Activated naive CD8-positive, alpha-beta T cell treated with anti-CD3 and anti-CD28 coated beads, Interleukin-2, amount 50 U/mL, for 16 hours (primary cell): ENCODE measurements at regions not wholly inside any gene's neighbourhood (a gene's known extent, or its start where the extent isn't known, plus 50 kb on each side); places are given as distances from the start of the nearest gene placed in this dataset.
"Not testable (repeated sequence)": the region's sequence is repeated elsewhere in the genome, so short reads cannot be mapped to it uniquely, and the experiment has no call there.

Source experiments
- DNase-seq: peaks from one replicate; pipeline ENCODE4 v3.0.0-alpha.2; 2020; ENCODE audit warnings: low read depth, low spot score

DNA sequence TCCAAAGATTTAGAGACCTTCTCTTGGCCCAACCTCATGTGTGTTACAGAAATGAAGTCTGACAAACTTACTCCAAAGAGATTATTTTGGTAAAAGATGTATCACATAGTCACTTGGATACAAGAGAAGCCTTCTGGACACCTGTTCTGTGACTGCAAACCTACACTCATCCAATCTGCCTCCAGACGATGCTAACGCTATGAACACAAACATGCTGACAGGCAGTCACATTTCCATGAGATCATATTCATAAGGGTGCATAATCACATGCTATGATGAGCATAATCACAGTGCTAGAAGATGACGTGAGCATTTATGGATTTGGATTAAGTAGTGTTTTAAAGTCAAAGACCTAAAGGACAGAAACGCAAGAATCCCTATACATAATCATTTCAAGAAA lies 340.2 kb downstream of the HACE1 start:
- DNase-seq, result no peak

DNA sequence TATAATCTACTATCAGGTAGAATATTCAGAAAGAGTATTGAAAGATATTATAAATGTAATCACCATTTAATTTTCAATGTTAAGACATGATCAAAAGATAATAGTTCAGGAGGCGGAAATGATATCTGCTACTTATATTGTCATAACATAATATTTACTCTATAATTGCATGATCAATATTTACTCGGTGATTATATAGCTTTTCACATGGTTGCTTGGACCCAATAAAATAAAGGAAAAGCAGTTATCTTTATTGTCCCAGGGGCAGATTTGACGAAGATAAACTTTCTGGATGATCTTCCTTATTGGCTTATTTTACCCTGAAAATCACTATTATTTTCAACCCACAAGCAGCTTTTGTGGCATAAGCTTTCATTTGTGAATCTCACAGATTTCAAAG lies 350.4 kb downstream of the HACE1 start:
- DNase-seq, result no peak

DNA sequence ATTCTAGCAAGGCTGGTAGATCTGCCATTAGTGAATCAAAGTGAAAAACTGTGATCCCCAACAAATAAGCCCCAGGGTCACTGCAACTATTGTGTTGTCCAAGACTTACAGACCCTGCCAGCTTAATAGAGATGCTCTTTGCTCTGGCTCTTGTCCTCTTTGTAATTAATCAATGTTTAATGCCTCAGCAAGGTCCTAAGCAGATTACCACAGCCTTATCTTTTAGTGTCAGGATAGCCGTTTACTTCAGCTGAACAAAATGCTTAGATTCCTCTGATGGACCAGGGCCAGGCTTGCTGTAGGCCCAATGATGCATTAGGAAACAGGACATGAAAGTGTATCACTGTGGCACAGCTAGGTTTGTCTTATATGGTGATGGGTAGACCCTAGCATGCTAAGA lies 353.3 kb downstream of the HACE1 start:
- DNase-seq, result no peak

GRCh38 chr6:104505838-104506237 lies 353.9 kb downstream of the HACE1 start:
- DNase-seq, result no peak

DNA sequence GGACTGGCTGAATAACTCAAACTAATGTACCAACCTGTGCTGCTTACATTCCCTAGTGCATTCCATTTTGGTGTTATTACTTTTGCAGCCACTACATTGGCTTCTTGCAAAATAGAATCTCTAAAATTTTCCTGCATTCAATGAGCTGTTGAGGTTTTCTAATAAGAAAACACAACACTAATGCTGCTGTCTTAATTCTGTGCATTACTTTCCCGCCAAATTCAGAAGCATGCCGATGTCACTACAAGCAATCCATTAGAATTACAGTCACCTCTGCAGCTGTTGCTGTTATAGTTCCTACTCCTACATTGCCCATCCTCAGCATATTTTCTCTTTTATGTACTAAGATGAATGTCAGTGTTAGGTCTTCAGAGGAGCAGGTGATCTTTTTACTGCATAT lies 359.5 kb downstream of the HACE1 start:
- no peak for DNase-seq

- DNase-seq, result no peak
Observed at GRCh38 chr6:104486035-104486434, 373.7 kb downstream of the HACE1 start.

DNA sequence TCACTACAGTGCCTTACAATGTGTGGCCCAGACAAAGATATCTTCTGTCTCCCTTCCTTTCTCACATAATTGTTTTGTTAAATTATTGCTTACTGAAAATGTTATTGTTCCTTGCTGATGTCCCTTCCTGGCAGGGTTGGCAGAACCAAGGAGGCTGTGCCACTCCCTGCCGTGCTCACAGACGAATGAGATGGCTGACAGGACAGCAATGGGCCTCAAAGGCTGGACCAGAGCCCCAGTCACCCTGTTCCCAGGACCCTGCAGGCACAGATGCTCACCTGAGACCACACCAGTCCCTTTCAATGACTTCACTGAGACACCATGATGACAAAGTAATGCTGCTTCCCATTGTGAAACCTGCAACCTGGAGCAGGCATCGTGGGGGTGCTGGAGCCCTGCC lies 375.1 kb downstream of the HACE1 start:
- no peak for DNase-seq

- DNase-seq, result no peak
Observed at GRCh38 chr6:104484191-104484590, 375.5 kb downstream of the HACE1 start.

DNA sequence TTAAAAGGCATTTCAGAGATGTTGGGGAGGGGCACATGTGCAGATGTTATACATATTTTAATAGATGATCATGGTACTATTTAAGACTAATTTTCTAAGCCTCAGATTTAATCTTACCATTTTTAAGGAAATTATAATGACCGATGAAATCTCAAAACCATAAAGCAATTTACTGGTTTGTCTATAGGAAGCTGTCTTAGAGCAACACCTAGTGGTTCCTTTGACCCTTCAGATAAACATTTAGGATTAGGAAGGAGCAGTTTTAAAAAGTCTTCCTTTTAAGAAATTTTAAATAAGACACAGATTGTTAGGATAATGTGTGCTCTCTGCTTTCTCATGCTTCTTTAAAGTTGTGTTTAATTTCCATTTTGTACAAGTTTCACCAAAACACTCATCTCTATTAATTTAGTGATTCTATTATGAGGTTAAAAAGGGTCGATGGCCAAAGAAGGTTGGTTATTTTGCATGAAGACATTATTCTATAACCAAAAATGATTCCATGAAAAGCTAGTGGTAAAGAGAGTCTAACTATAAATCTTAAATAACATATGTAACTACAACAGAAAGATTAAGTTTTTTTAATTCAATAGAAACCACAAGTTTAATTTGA lies 376.4 kb downstream of the HACE1 start:
- no peak for DNase-seq

DNA sequence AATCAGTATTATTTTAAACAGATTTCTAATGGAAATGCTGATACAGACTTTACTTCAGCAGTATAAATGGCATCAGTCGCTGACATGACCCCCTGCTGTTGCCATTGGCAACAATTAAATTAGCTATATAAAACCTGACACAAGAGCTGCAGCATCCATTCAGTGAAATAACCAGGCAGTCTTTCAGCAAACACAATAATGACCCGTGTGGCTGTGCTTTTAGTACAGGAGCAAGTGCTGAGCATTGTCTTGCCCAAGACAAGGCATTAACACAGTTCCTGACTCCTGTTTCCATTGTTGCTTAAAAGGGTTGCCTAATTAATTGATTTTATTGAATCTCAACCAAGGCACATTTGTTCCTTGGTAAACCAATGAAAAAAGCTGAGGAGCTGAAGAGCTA lies 382.1 kb downstream of the HACE1 start:
- DNase-seq, result no peak

- DNase-seq, result no peak
Observed at GRCh38 chr6:104473021-104473429, 386.7 kb downstream of the HACE1 start.

DNA sequence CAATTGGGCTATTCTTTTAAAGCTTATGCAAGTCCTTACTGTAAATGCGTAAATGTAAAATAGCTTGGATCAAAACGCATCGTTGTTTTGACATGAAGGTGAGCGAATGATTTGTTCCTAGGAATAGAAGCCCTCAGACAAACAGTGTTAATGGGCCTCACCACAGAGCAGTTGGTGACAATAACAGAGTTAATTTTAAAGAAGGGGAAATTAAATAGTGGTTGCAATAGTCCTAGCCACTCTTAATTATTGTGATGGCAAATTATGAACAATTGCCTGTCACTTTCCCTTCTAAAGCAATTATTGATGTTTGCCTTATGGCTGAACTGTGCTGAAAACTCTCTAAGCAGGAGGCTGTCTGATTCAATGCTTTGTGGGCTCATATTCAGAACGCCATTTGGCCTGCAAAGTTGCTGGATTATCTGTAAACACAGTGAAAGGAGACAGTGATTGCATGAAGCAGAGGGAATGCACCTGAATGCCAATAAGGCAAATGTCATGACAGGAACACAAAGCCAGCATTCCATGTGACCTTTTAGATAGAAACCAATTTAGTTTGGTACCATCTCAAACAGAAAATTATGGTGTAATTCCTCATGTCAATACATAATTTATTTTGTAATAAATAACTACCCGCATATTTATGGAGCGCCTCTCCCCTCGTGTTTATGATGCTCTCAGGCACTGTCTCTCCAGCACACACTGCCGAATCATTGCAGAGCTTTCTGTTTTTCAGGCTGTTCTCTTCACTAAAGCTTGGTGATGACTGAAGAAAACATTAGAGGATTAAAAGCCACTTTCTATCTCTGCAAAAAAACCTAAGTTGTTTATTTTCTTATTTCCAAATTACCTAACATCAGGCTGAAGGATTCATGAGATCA lies 387.5 kb downstream of the HACE1 start:
- no peak for DNase-seq

- DNase-seq, result no peak
Observed at GRCh38 chr6:104466306-104466705, 393.4 kb downstream of the HACE1 start.

DNA sequence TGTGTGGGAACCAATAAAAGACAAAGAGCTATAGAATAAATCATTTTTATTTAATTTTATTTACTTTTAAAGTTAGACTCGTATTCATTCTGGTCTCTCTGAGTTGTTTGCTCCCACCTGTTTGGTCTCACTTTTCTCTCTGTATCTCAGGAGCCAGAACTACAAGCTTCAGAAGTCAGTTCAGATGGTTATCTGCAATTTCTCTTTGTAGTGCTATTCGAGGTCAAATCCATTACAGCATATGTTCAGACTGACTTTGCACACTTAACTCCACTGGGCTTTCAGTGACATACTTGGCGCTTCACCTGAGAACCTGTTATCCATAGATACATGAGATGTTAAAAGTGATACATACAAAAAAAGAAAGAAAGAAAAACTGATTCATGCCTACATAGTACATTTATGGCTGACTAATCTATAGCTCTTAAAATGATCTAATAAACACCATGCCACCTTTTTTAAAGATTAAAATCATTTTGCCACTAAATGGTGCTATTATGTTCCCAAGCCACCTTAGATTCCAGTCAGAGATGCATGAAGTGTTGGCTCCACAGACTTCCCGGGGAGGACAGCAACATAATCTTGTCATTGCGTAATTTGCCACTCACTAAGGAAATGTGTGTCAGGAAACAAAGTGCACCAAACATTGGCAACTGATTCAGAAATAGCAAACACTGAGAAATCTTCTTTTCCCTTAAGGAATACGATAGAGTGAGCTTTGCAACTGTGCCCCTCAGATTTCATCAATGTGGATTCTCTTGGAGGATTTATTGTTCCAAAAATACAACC lies 396.7 kb downstream of the HACE1 start:
- no peak for DNase-seq

- no peak for DNase-seq
Observed at GRCh38 chr6:104460738-104461483, 398.8 kb downstream of the HACE1 start.

- no peak for DNase-seq
Observed at GRCh38 chr6:104459543-104459942, 400.2 kb downstream of the HACE1 start.

- no peak for DNase-seq
Observed at GRCh38 chr6:104449918-104450317, 409.8 kb downstream of the HACE1 start.

GRCh38 chr6:104446101-104447080 lies 413.3 kb downstream of the HACE1 start:
- not testable (repeated sequence) for DNase-seq

GRCh38 chr6:104434519-104434918 lies 425.2 kb downstream of the HACE1 start:
- no peak for DNase-seq

DNA sequence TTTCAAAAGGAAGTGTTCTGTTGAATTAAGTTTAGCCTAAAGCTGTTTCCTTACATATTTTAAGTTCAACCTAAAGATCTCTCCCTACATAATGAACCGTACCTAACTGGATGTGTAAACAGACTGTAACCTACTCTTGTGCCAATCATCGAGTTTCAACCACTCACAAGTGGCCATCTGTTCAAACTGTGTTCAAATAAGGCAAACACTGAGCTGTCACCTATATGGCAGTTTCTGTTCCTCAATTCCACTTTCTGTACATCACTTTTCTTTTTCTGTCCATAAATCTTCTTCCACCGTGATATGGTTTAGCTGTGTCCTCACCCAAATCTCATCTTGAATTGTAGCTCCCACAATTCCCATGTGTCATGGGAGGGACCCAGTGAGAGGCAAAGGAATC lies 428.6 kb downstream of the HACE1 start:
- no peak for DNase-seq

DNA sequence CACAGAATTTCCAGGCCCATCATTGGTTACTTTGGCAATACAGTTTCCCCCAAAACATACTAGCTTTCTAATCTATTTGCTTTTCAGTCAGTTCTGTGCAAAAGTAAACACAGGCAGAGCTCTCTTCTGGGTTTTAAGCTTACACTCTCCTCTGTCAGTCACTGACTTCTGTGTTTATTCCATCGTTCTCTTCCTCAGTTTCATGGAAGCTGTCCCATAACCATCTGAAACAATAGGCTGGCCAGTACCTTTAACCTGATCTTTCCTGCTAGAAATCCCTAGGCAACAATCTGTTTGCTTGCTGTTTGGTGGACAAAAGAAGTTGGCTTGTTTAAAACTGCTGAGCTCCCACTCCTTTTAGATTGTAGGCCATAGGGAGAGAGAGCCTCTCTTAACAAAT lies 431.5 kb downstream of the HACE1 start:
- no peak for DNase-seq
